Astrocyte (in vitro differentiated cells and primary cell): ENCODE measurements at regions not wholly inside any gene's neighbourhood (a gene's known extent, or its start where the extent isn't known, plus 50 kb on each side); places are given as distances from the start of the nearest gene placed in this dataset.
A peak's percentile ranks its signal among the peaks of the same experiment; 100 is the strongest.

Experiments used
- DNase-seq: peaks from one replicate; pipeline ENCODE4 v3.0.0-alpha.2; 2010; ENCODE audit warnings: low read depth
- FAIRE-seq: peaks from 2 replicates; lab custom pipeline; 2011; peaks lifted over from hg19 to GRCh38; lab: Jason Lieb, UNC
- H2AFZ ChIP-seq: 2 replicates; pipeline ENCODE4 v1.6.0; 2012; ENCODE audit warnings: low read depth, low read length, inconsistent platforms
- H3K27ac ChIP-seq: 2 replicates; pipeline ENCODE4 v1.5.1; 2011; ENCODE audit warnings: low read depth, low read length, inconsistent platforms
- H3K27me3 ChIP-seq: 2 replicates; pipeline ENCODE4 v1.6.0; 2011; ENCODE audit warnings: low read length, inconsistent platforms; ENCODE audit not compliant: insufficient read depth
- H3K36me3 ChIP-seq: 2 replicates; pipeline ENCODE4 v1.5.1; 2011; ENCODE audit warnings: low read length, inconsistent platforms; ENCODE audit not compliant: insufficient read depth
- H3K4me1 ChIP-seq: 2 replicates; pipeline ENCODE4 v1.5.1; 2011; ENCODE audit warnings: low read length, inconsistent platforms; ENCODE audit not compliant: insufficient read depth
- H3K4me2 ChIP-seq: 2 replicates; pipeline ENCODE4 v1.6.0; 2012; ENCODE audit warnings: low read length, inconsistent platforms
- H3K4me3 ChIP-seq: 2 replicates; pipeline ENCODE4 v1.5.1; 2011; ENCODE audit warnings: low read depth, mild to moderate bottlenecking, low read length, inconsistent platforms; ENCODE audit not compliant: insufficient read depth
- H3K79me2 ChIP-seq: 2 replicates; pipeline ENCODE4 v1.6.0; 2012; ENCODE audit warnings: mild to moderate bottlenecking, low read length, inconsistent platforms; ENCODE audit not compliant: insufficient read depth
- H3K9ac ChIP-seq: 2 replicates; pipeline ENCODE4 v1.6.0; 2012; ENCODE audit warnings: mild to moderate bottlenecking, low read length, inconsistent platforms
- H3K9me3 ChIP-seq: 2 replicates; pipeline ENCODE4 v1.5.1; 2012; ENCODE audit warnings: low read depth, mild to moderate bottlenecking, low read length, inconsistent platforms; ENCODE audit not compliant: insufficient read depth
- H4K20me1 ChIP-seq: 2 replicates; pipeline ENCODE4 v1.6.0; 2012; ENCODE audit warnings: low read length, inconsistent platforms; ENCODE audit not compliant: insufficient read depth
- H3K27ac Mint-ChIP-seq: one replicate; pipeline ENCODE4 v1.8.0; 2021; ENCODE audit warnings: mild to moderate bottlenecking, mixed read lengths; ENCODE audit not compliant: unreplicated experiment
- H3K27me3 Mint-ChIP-seq: one replicate; pipeline ENCODE4 v1.8.0; 2021; ENCODE audit warnings: low read depth, mixed read lengths; ENCODE audit not compliant: unreplicated experiment
- H3K36me3 Mint-ChIP-seq: one replicate; pipeline ENCODE4 v1.8.0; 2021; ENCODE audit warnings: low read depth, mixed read lengths; ENCODE audit not compliant: unreplicated experiment
- H3K4me1 Mint-ChIP-seq: one replicate; pipeline ENCODE4 v1.8.0; 2021; ENCODE audit warnings: low read depth, mixed read lengths; ENCODE audit not compliant: unreplicated experiment
- H3K4me3 Mint-ChIP-seq: one replicate; pipeline ENCODE4 v1.8.0; 2021; ENCODE audit warnings: mild to moderate bottlenecking, moderate library complexity, mixed read lengths; ENCODE audit not compliant: unreplicated experiment
- H3K9me3 Mint-ChIP-seq: one replicate; pipeline ENCODE4 v1.8.0; 2021; ENCODE audit warnings: mild to moderate bottlenecking, mixed read lengths; ENCODE audit not compliant: unreplicated experiment
- CTCF ChIP-seq: IDR thresholded peaks from 2 replicates; pipeline ENCODE4 v1.5.1; 2011; ENCODE audit warnings: low read depth, mild to moderate bottlenecking, inconsistent platforms, low read length, moderate library complexity; ENCODE audit not compliant: insufficient read depth
- EZH2 ChIP-seq: IDR thresholded peaks from 2 replicates; pipeline ENCODE4 v1.6.1; 2012; ENCODE audit warnings: mild to moderate bottlenecking, low read length, inconsistent platforms; ENCODE audit not compliant: insufficient read depth

DNA sequence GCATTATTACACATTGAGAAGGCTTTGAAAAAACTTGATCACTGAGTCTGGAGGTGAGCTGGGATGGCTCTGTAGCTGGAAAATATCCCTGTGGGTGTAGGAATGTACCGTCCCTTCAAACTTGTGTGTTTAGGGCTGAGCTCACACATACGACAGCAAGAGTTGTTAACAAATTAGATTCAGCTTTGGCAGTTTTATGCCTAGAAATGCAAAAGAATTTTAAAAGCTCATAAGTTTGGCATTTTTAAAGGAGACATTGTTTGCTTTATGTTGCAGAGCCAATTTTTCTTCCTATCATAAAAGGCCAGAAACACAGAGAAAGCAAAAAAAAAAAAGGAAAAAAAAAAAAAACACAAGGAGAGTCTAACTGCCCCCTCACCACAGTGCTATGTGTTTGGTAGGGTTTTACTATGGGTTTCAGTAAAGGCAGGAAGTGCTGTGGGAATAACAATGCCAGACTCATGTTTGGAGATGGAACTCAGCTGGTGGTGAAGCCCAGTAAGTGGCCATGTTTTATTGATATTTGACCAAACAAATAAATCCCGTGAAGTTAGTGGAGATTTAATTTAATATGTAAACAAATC, 78.4 kb downstream of the DAD1 start:
- no peak overlapping the region for H3K27ac ChIP-seq
- FAIRE-seq (no peak), DNase-seq (peak; percentile 86)
- peak overlapping the region; percentile 5 for H3K4me2 ChIP-seq
- no peak overlapping the region for H3K9ac ChIP-seq
- no peaks in the 10 kb centered on the region for H4K20me1 ChIP-seq
- H3K4me3 ChIP-seq: no peak overlapping the region
- H3K4me1 ChIP-seq: peaks cover 5% of the 10 kb centered on the region
- H3K27me3 Mint-ChIP-seq: peaks cover 2% of the 10 kb centered on the region
- no peaks in the 10 kb centered on the region for H3K27me3 ChIP-seq
- no peak overlapping the region for H3K4me3 Mint-ChIP-seq
- H3K9me3 Mint-ChIP-seq: no peaks in the 10 kb centered on the region
- H3K4me1 Mint-ChIP-seq: peaks cover 45% of the 10 kb centered on the region
- H3K79me2 ChIP-seq: no peaks in the 10 kb centered on the region
- peak overlapping the region; percentile 82 for H3K27ac Mint-ChIP-seq
- H3K36me3 ChIP-seq: no peaks in the 10 kb centered on the region
- H2AFZ ChIP-seq: no peak overlapping the region
- TF ChIP-seq CTCF: no peak
- no peak for TF ChIP-seq EZH2
- H3K36me3 Mint-ChIP-seq: no peaks in the 10 kb centered on the region
- H3K9me3 ChIP-seq: no peaks in the 10 kb centered on the region

- H3K36me3 Mint-ChIP-seq: no peaks in the 10 kb centered on the region
- TF ChIP-seq EZH2 (no peak), CTCF (no peak)
- Histone ChIP-seq H3K36me3 (no peaks in the 10 kb centered on the region), H3K9ac (no peak overlapping the region), H3K9me3 (no peaks in the 10 kb centered on the region), H3K4me2 (no peak overlapping the region), H3K4me1 (peaks cover 5% of the 10 kb centered on the region), H3K27me3 (no peaks in the 10 kb centered on the region), H2AFZ (no peak overlapping the region), H3K79me2 (no peaks in the 10 kb centered on the region), H4K20me1 (no peaks in the 10 kb centered on the region), H3K27ac (no peak overlapping the region), H3K4me3 (no peak overlapping the region)
- FAIRE-seq (no peak), DNase-seq (no peak)
- H3K27ac Mint-ChIP-seq: peak overlapping the region; percentile 67
- H3K4me1 Mint-ChIP-seq: peaks cover 45% of the 10 kb centered on the region
- H3K27me3 Mint-ChIP-seq: peaks cover 2% of the 10 kb centered on the region
- no peaks in the 10 kb centered on the region for H3K9me3 Mint-ChIP-seq
- no peak overlapping the region for H3K4me3 Mint-ChIP-seq
Measured at GRCh38 chr14:22509751-22510300, 79.2 kb downstream of the DAD1 start.

- Histone ChIP-seq H3K79me2 (no peaks in the 10 kb centered on the region), H3K36me3 (no peaks in the 10 kb centered on the region), H3K9me3 (no peaks in the 10 kb centered on the region), H3K4me1 (peaks cover 5% of the 10 kb centered on the region), H3K4me3 (no peak overlapping the region), H3K4me2 (no peak overlapping the region), H3K27ac (no peak overlapping the region), H2AFZ (no peak overlapping the region), H3K27me3 (no peaks in the 10 kb centered on the region), H4K20me1 (no peaks in the 10 kb centered on the region), H3K9ac (no peak overlapping the region)
- H3K27ac Mint-ChIP-seq: no peak overlapping the region
- no peak overlapping the region for H3K4me3 Mint-ChIP-seq
- H3K4me1 Mint-ChIP-seq: peaks cover 45% of the 10 kb centered on the region
- H3K27me3 Mint-ChIP-seq: peaks cover 2% of the 10 kb centered on the region
- TF ChIP-seq EZH2 (no peak), CTCF (no peak)
- H3K36me3 Mint-ChIP-seq: no peaks in the 10 kb centered on the region
- no peaks in the 10 kb centered on the region for H3K9me3 Mint-ChIP-seq
- FAIRE-seq: no peak
- no peak for DNase-seq
Measured at GRCh38 chr14:22509036-22509709, 79.9 kb downstream of the DAD1 start.
